Mesothelial cell of epicardium (in vitro differentiated cells): ENCODE measurements at regions not wholly inside any gene's neighbourhood (a gene's known extent, or its start where the extent isn't known, plus 50 kb on each side); places are given as distances from the start of the nearest gene placed in this dataset.

Source experiments
- DNase-seq, 2 experiments: peaks; one replicate each; pipeline ENCODE4 v3.0.0; 2021; ENCODE audit warnings: low spot score in 2 of 2; ENCODE audit not compliant: unreplicated experiment in 2 of 2
- H3K27ac Mint-ChIP-seq: 2 replicates; pipeline ENCODE4 v1.8.0; 2021; ENCODE audit warnings: mixed read lengths
- H3K27me3 Mint-ChIP-seq: 2 replicates; pipeline ENCODE4 v1.8.0; 2021; ENCODE audit warnings: low read depth, mixed read lengths
- H3K36me3 Mint-ChIP-seq: 2 replicates; pipeline ENCODE4 v1.8.0; 2021; ENCODE audit warnings: mixed read lengths
- H3K4me1 Mint-ChIP-seq: 2 replicates; pipeline ENCODE4 v1.8.0; 2021; ENCODE audit warnings: mixed read lengths
- H3K4me3 Mint-ChIP-seq: 2 replicates; pipeline ENCODE4 v1.8.0; 2021; ENCODE audit warnings: mild to moderate bottlenecking, moderate library complexity, mixed read lengths
- H3K9me3 Mint-ChIP-seq: 2 replicates; pipeline ENCODE4 v1.8.0; 2021; ENCODE audit warnings: mixed read lengths
- CTCF ChIP-seq: fragments of 200-600 bp; sonication (generic); IDR thresholded peaks from one replicate; pipeline ENCODE4 v1.5.0; 2021; ENCODE audit warnings: antibody characterized with exemption; ENCODE audit not compliant: unreplicated experiment

DNA sequence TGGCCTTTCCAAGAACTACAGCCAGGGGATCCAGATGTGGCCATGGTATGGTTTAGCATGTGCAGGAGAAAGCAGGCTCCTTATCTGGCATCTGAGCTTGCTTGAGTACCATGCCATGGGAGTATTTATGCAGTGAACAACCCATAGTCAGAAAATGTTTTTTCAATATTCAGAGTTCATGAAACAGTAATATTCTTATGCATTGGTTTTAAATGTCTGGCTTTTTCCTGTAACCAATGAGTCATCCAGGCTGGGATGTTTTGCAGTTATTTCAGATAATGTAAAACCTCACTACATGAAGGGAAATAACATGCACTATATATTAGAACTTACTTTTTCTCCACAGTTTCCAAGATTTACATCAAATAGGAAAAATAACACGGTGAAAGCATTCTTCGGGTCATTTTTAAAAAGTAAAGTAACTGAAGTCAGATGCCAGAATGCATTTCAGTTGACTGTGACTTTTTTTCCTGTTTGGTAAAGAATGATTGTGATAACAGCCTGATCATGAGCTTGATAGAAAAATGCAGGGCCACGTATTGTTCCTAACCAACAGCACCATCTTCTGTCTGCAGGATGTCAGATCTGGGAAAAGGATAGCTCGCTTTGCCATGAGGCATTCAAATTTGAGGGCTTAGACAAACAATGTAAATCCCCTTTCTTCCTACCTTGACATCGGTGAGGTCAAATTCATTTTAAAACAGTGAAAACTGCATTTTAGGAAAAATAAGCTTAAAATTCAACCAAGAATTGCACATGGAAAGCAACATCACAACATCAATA is 152.8 kb downstream of the DSC3 start:
- no peaks in the 10 kb centered on the region for H3K27me3 Mint-ChIP-seq
- DNase-seq: no peak
- H3K27ac Mint-ChIP-seq: peak overlapping the region; percentile 30
- TF ChIP-seq CTCF: no peak
- H3K4me1 Mint-ChIP-seq: peaks cover 21% of the 10 kb centered on the region
- no peak overlapping the region for H3K4me3 Mint-ChIP-seq
- no peaks in the 10 kb centered on the region for H3K9me3 Mint-ChIP-seq
- H3K36me3 Mint-ChIP-seq: no peaks in the 10 kb centered on the region

- TF ChIP-seq CTCF: no peak
- no peak overlapping the region for H3K27ac Mint-ChIP-seq
- H3K4me3 Mint-ChIP-seq: no peak overlapping the region
- H3K27me3 Mint-ChIP-seq: no peaks in the 10 kb centered on the region
- peaks cover 12% of the 10 kb centered on the region for H3K4me1 Mint-ChIP-seq
- DNase-seq: no peak
- no peaks in the 10 kb centered on the region for H3K9me3 Mint-ChIP-seq
- H3K36me3 Mint-ChIP-seq: no peaks in the 10 kb centered on the region
These were observed 154.2 kb downstream of the DSC3 start for GRCh38 chr18:30888344-30888743.

DNA sequence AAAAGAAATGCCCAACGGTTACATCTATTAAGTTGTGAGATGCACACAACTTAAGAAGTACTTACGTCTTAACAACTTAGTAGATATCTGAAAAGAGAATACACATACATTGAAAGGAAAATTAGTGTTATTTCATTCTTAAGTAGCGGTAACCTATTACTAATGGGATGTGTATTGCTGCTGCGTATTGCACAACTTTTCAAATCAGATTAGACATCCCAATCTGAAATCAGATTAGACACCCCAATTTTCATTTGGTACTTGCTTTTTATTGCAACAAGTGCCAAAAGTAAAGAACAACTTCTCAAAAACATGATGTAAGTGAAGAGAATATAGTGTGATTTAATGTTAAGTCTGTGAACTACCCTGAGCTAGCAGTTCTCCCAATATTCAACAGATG is 155.5 kb downstream of the DSC3 start:
- H3K36me3 Mint-ChIP-seq: no peaks in the 10 kb centered on the region
- no peak for TF ChIP-seq CTCF
- DNase-seq: no peak
- H3K4me1 Mint-ChIP-seq: peaks cover 9% of the 10 kb centered on the region
- H3K27me3 Mint-ChIP-seq: no peaks in the 10 kb centered on the region
- H3K9me3 Mint-ChIP-seq: no peaks in the 10 kb centered on the region
- H3K4me3 Mint-ChIP-seq: no peak overlapping the region
- H3K27ac Mint-ChIP-seq: no peak overlapping the region

- H3K27ac Mint-ChIP-seq: no peak overlapping the region
- no peaks in the 10 kb centered on the region for H3K36me3 Mint-ChIP-seq
- no peaks in the 10 kb centered on the region for H3K27me3 Mint-ChIP-seq
- no peaks in the 10 kb centered on the region for H3K4me1 Mint-ChIP-seq
- DNase-seq: no peak
- peaks cover 5% of the 10 kb centered on the region for H3K9me3 Mint-ChIP-seq
- H3K4me3 Mint-ChIP-seq: no peak overlapping the region
- no peak for TF ChIP-seq CTCF
These were observed 172.1 kb downstream of the DSC3 start for GRCh38 chr18:30870466-30870865.

GRCh38 chr18:30862900-30863299 is 179.6 kb downstream of the DSC3 start:
- Mint-ChIP-seq H3K4me3 (no peak overlapping the region), H3K9me3 (peaks cover 2% of the 10 kb centered on the region), H3K27me3 (no peaks in the 10 kb centered on the region), H3K36me3 (no peaks in the 10 kb centered on the region), H3K4me1 (no peaks in the 10 kb centered on the region), H3K27ac (no peak overlapping the region)
- TF ChIP-seq CTCF: no peak
- no peak for DNase-seq
